SU-DHL-6 (cell line): ENCODE measurements at regions not wholly inside any gene's neighbourhood (a gene's known extent, or its start where the extent isn't known, plus 50 kb on each side); places are given as distances from the start of the nearest gene placed in this dataset.

Source experiments
- EZH2phosphoT487 ChIP-seq: fragments of 200-600 bp; sonication (generic), shearing (Covaris generic); conservative IDR thresholded peaks from 2 replicates; pipeline ENCODE4 v1.6.1; 2018; ENCODE audit warnings: mild to moderate bottlenecking, antibody characterized with exemption, low read length, moderate library complexity, mixed read lengths
- TF ChIP-seq, protein P1 (sequence below): fragments of 200-600 bp; sonication (generic); IDR thresholded peaks from one replicate; pipeline ENCODE4 v1.5.1; 2017; ENCODE audit warnings: antibody characterized with exemption, mild to moderate bottlenecking, low read length, moderate library complexity; ENCODE audit not compliant: insufficient read depth, poor library complexity, severe bottlenecking

DNA sequence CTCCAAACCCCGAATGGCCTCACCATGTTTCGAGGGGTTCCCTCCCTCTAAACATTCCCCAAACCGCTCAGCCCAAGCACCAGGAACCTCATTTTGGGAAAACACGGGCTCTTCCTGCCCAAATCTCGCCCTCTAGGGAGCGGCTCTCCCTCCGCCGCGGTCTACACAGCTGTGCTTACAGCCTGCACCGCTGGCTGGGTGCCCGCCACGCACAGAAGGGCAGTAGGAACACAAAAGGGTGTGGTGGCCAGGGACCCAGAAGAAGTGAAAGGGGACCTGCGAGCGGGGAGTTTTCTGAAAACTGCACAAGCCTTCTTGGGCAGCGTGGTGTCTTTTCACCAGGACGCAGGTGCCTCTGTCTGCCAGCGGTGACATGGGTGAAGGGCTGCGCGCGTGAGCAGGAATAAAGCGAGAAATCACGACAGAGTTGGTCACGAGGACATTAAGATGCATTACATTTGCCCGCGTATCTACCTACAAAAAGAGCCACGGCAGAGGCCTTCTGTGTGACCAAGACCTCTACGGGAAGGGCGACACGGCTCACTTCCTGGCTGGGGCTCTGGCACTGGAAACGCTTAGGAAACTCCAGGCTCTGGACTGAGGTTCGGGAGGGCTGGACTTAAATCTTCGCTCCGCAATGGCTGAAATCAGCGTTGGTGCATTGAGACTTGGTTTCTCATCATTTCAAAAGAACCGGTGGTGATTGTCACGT, 171.7 kb downstream of the LSM5 start:
- TF ChIP-seq, protein P1, sequence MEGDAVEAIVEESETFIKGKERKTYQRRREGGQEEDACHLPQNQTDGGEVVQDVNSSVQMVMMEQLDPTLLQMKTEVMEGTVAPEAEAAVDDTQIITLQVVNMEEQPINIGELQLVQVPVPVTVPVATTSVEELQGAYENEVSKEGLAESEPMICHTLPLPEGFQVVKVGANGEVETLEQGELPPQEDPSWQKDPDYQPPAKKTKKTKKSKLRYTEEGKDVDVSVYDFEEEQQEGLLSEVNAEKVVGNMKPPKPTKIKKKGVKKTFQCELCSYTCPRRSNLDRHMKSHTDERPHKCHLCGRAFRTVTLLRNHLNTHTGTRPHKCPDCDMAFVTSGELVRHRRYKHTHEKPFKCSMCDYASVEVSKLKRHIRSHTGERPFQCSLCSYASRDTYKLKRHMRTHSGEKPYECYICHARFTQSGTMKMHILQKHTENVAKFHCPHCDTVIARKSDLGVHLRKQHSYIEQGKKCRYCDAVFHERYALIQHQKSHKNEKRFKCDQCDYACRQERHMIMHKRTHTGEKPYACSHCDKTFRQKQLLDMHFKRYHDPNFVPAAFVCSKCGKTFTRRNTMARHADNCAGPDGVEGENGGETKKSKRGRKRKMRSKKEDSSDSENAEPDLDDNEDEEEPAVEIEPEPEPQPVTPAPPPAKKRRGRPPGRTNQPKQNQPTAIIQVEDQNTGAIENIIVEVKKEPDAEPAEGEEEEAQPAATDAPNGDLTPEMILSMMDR = no peak
- no peak for TF ChIP-seq EZH2phosphoT487
